Smooth muscle cell (in vitro differentiated cells): ENCODE measurements at regions not wholly inside any gene's neighbourhood (a gene's known extent, or its start where the extent isn't known, plus 50 kb on each side); places are given as distances from the start of the nearest gene placed in this dataset.
A peak's percentile ranks its signal among the peaks of the same experiment; 100 is the strongest.

Experiments used
- DNase-seq: peaks from one replicate; lab custom pipeline; 2025; ENCODE audit not compliant: unreplicated experiment; lab: John Stamatoyannopoulos, UW
- H2AFZ ChIP-seq: fragments of 200-600 bp; sonication (generic); 2 replicates; pipeline ENCODE4 v1.6.0; 2016; ENCODE audit warnings: antibody characterized with exemption, low read depth, mild to moderate bottlenecking
- H3F3A ChIP-seq: fragments of 200-600 bp; sonication (generic); 2 replicates; pipeline ENCODE4 v1.6.0; 2017; ENCODE audit warnings: antibody characterized with exemption, low read depth
- H3K27ac ChIP-seq: fragments of 200-600 bp; sonication (generic); 2 replicates; pipeline ENCODE4 v1.5.1; 2016; ENCODE audit warnings: low read depth, mild to moderate bottlenecking
- H3K27me3 ChIP-seq: fragments of 200-600 bp; sonication (generic); 2 replicates; pipeline ENCODE4 v1.6.1; 2016; ENCODE audit warnings: low read depth, mild to moderate bottlenecking
- H3K36me3 ChIP-seq: fragments of 200-600 bp; sonication (generic); 2 replicates; pipeline ENCODE4 v1.5.1; 2016; ENCODE audit warnings: low read depth
- H3K4me1 ChIP-seq: fragments of 200-600 bp; sonication (generic); 2 replicates; pipeline ENCODE4 v1.5.1; 2016; ENCODE audit warnings: low read depth
- H3K4me2 ChIP-seq: fragments of 200-600 bp; sonication (generic); 2 replicates; pipeline ENCODE4 v1.6.0; 2016; ENCODE audit warnings: mild to moderate bottlenecking
- H3K4me3 ChIP-seq: fragments of 200-600 bp; sonication (generic); 2 replicates; pipeline ENCODE4 v1.5.1; 2016; ENCODE audit warnings: mild to moderate bottlenecking
- H3K79me2 ChIP-seq: fragments of 200-600 bp; sonication (generic); 2 replicates; pipeline ENCODE4 v1.6.0; 2016; ENCODE audit warnings: low read depth, mild to moderate bottlenecking
- H3K9ac ChIP-seq: fragments of 200-600 bp; sonication (generic); 2 replicates; pipeline ENCODE4 v1.6.0; 2016; ENCODE audit warnings: low read depth
- H3K9me3 ChIP-seq: fragments of 200-600 bp; sonication (generic); replicated peaks from 2 replicates; pipeline ENCODE4 v1.5.1; 2016; ENCODE audit warnings: low read depth
- H4K20me1 ChIP-seq: fragments of 200-600 bp; sonication (generic); 2 replicates; pipeline ENCODE4 v1.6.0; 2016; ENCODE audit warnings: low read depth
- CTCF ChIP-seq: fragments of 200-600 bp; sonication (generic); IDR thresholded peaks from 2 replicates; pipeline ENCODE4 v1.5.1; 2017; ENCODE audit warnings: borderline replicate concordance, mild to moderate bottlenecking, antibody characterized with exemption; ENCODE audit not compliant: insufficient read depth, poor library complexity, severe bottlenecking
- WGBS: methylation state at CpG from one replicate; pipeline ENCODE4 v1.1.7; 2016; ENCODE audit warnings: low lambda C conversion rate; 5-methylcytosine and 5-hydroxymethylcytosine counted together

- no peaks in the 10 kb centered on the region for H3K27me3 ChIP-seq
- no peaks in the 10 kb centered on the region for H3K36me3 ChIP-seq
- H3F3A ChIP-seq = no peaks in the 10 kb centered on the region
- no peak overlapping the region for H3K27ac ChIP-seq
- no peak overlapping the region for H3K4me3 ChIP-seq
- peaks cover 11% of the 10 kb centered on the region for H3K4me1 ChIP-seq
- no peak for TF ChIP-seq CTCF
- H4K20me1 ChIP-seq = no peaks in the 10 kb centered on the region
- no peak overlapping the region for H3K9ac ChIP-seq
- WGBS = 75% methylated on average over 3 of the region's 3 CpGs
- H3K9me3 ChIP-seq = no peaks in the 10 kb centered on the region
- no peak overlapping the region for H3K4me2 ChIP-seq
- no peak for DNase-seq
- H2AFZ ChIP-seq = no peak overlapping the region
- H3K79me2 ChIP-seq = no peaks in the 10 kb centered on the region
These were observed 144.6 kb upstream of the SLC30A5 start for GRCh38 chr5:68949256-68949655.

GRCh38 chr5:68949711-68950110, 144.1 kb upstream of the SLC30A5 start:
- H3K4me2 ChIP-seq = peak overlapping the region; percentile 37
- H3K36me3 ChIP-seq = no peaks in the 10 kb centered on the region
- H3K4me3 ChIP-seq = no peak overlapping the region
- peaks cover 11% of the 10 kb centered on the region for H3K4me1 ChIP-seq
- 56% methylated on average over 4 of the region's 4 CpGs for WGBS
- no peaks in the 10 kb centered on the region for H3K27me3 ChIP-seq
- H3F3A ChIP-seq = no peaks in the 10 kb centered on the region
- no peak for TF ChIP-seq CTCF
- no peak overlapping the region for H3K9ac ChIP-seq
- peak overlapping the region; percentile 52 for H2AFZ ChIP-seq
- H3K27ac ChIP-seq = peak overlapping the region; percentile 55
- no peaks in the 10 kb centered on the region for H4K20me1 ChIP-seq
- H3K9me3 ChIP-seq = no peaks in the 10 kb centered on the region
- no peak for DNase-seq
- no peaks in the 10 kb centered on the region for H3K79me2 ChIP-seq

GRCh38 chr5:68950125-68950524, 143.7 kb upstream of the SLC30A5 start:
- Histone ChIP-seq H3K4me2 (peak overlapping the region; percentile 37), H3K9me3 (no peaks in the 10 kb centered on the region), H2AFZ (peak overlapping the region; percentile 52), H3K4me3 (no peak overlapping the region), H3K36me3 (no peaks in the 10 kb centered on the region), H3F3A (no peaks in the 10 kb centered on the region), H3K9ac (no peak overlapping the region), H4K20me1 (no peaks in the 10 kb centered on the region), H3K79me2 (no peaks in the 10 kb centered on the region), H3K27ac (peak overlapping the region; percentile 55), H3K4me1 (peaks cover 11% of the 10 kb centered on the region), H3K27me3 (no peaks in the 10 kb centered on the region)
- WGBS = 37% methylated on average over 6 of the region's 6 CpGs
- DNase-seq = no peak
- no peak for TF ChIP-seq CTCF

- H3F3A ChIP-seq = no peaks in the 10 kb centered on the region
- H3K27ac ChIP-seq = no peak overlapping the region
- H3K27me3 ChIP-seq = no peaks in the 10 kb centered on the region
- TF ChIP-seq CTCF = no peak
- no peak overlapping the region for H3K9ac ChIP-seq
- H3K4me3 ChIP-seq = no peak overlapping the region
- no peaks in the 10 kb centered on the region for H3K9me3 ChIP-seq
- no peak overlapping the region for H3K4me2 ChIP-seq
- no peaks in the 10 kb centered on the region for H3K79me2 ChIP-seq
- peak overlapping the region; percentile 52 for H2AFZ ChIP-seq
- H3K4me1 ChIP-seq = peaks cover 11% of the 10 kb centered on the region
- no peaks in the 10 kb centered on the region for H3K36me3 ChIP-seq
- WGBS = 91% methylated on average over 1 of the region's 1 CpG
- DNase-seq = no peak
- H4K20me1 ChIP-seq = no peaks in the 10 kb centered on the region
These were observed 142.9 kb upstream of the SLC30A5 start for GRCh38 chr5:68950930-68951329.
